ENCODE measurements at regions not wholly inside any gene's neighbourhood (a gene's known extent, or its start where the extent isn't known, plus 50 kb on each side); places are given as distances from the start of the nearest gene placed in this dataset.

DNA sequence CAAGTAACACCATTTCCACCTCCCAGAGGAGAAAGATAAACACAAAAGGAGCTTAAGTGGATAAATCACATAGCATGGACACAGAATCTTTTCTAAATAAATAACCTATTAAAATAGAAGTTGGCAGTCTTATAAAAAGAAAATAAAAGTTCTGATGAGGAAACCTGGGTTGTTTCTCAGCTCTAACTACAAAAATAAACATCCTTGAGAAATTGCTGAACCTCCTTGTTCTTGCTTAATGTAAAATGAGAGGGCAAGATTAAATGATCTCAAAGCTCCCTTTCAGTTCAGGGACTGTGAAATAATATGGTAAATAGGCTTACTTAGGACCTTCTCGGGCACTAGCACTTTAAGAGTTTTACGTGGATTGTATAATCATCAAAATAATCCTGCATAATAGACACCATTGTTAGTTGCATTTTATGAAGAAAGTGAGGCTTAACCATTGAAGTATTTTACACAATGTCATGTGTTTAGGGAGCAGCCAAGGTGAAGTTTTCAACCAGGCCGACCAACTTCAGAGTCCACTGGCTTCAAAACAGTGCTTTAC is 214.0 kb upstream of the NOVA1 start:
- Histone ChIP-seq H3K4me1 (ENCODE audit: control insufficient read depth in 3 of 3, insufficient read depth in 3 of 3, low read length in 3 of 3) (no peaks in the 10 kb centered on the region), H3K9me3 (ENCODE audit: control insufficient read depth in 3 of 3, low read length in 3 of 3) (no peaks in the 10 kb centered on the region), H3K36me3 (ENCODE audit: control insufficient read depth in 3 of 3, insufficient read depth in 3 of 3, low read length in 3 of 3) (no peaks in the 10 kb centered on the region), H3K27ac (ENCODE audit: low read depth, low read length) (no peak overlapping the region), H3K27me3 (ENCODE audit: control insufficient read depth in 3 of 3, insufficient read depth in 3 of 3, low read length in 3 of 3) (no peaks in the 10 kb centered on the region), H3K4me3 (ENCODE audit: low read length in 3 of 3) (no peak overlapping the region), H3K9ac (ENCODE audit: low read depth in 1 of 3, low read length in 3 of 3) (no peak overlapping the region)

DNA sequence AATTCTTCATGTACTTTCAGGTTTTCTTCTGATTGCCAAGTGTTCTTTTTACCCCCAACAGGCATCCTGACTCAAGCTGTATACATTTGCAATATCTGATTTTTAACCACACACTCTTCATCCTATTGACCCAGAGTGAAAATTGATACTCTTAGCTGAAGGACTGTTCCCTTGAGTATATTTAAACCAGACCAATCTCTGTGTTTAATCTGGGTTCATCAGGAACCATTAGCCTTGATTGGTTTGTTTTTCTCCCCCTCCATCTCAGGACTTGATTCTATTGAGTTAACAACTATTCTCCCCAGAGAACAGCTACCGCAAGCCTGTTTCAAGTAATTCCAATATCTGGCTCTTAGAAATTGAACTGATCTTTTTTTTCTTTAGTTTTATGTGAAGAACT is 222.3 kb upstream of the NOVA1 start:
- Histone ChIP-seq H3K9ac (ENCODE audit: low read depth in 1 of 3, low read length in 3 of 3) (no peak overlapping the region), H3K36me3 (ENCODE audit: control insufficient read depth in 3 of 3, insufficient read depth in 3 of 3, low read length in 3 of 3) (no peaks in the 10 kb centered on the region), H3K27ac (ENCODE audit: low read depth, low read length) (no peak overlapping the region), H3K4me1 (ENCODE audit: control insufficient read depth in 3 of 3, insufficient read depth in 3 of 3, low read length in 3 of 3) (no peaks in the 10 kb centered on the region), H3K9me3 (ENCODE audit: control insufficient read depth in 3 of 3, low read length in 3 of 3) (no peaks in the 10 kb centered on the region), H3K27me3 (ENCODE audit: control insufficient read depth in 3 of 3, insufficient read depth in 3 of 3, low read length in 3 of 3) (no peaks in the 10 kb centered on the region), H3K4me3 (ENCODE audit: low read length in 3 of 3) (no peak overlapping the region)

DNA sequence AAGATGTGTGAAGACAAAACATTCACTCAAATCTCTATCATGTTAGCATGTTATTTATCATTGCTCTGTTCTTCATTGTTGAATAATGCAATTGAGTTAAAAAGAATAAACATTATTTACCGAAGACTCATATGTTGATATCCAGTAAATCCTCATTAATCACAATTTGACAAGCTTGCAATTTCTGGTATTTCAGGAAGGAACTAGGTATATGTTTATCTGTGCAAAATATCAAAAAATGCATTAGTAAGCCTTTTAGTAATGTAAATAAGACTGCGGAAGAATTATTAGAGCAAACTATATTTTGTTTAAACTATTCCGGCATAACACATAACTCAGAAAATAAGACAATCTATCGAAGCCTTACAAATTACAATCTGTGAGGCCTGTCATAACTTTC is 222.7 kb upstream of the NOVA1 start:
- no peak overlapping the region for H3K9ac ChIP-seq (ENCODE audit: low read depth in 1 of 3, low read length in 3 of 3)
- no peaks in the 10 kb centered on the region for H3K4me1 ChIP-seq (ENCODE audit: control insufficient read depth in 3 of 3, insufficient read depth in 3 of 3, low read length in 3 of 3)
- H3K27ac ChIP-seq (ENCODE audit: low read depth, low read length) = no peak overlapping the region
- H3K9me3 ChIP-seq (ENCODE audit: control insufficient read depth in 3 of 3, low read length in 3 of 3) = no peaks in the 10 kb centered on the region
- H3K36me3 ChIP-seq (ENCODE audit: control insufficient read depth in 3 of 3, insufficient read depth in 3 of 3, low read length in 3 of 3) = no peaks in the 10 kb centered on the region
- H3K4me3 ChIP-seq (ENCODE audit: low read length in 3 of 3) = no peak overlapping the region
- H3K27me3 ChIP-seq (ENCODE audit: control insufficient read depth in 3 of 3, insufficient read depth in 3 of 3, low read length in 3 of 3) = no peaks in the 10 kb centered on the region

DNA sequence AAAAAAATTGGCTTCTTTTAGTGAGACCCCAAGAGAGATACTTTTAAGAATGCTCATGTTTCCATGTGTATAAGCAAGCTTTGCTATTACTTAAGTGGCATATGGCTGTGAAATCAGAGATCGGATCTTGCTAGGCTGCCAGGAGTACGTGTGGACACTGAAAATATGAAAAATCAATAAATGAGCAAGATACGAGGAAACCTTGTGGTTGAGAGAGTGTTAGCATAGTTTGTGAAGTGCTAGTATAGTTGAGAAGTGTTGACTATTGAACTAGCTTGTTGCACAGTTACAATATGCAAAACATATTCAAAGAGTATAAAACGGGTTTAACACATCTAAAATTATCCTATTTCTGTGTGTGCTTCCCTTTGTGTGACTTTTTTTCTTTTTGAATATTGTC is 230.9 kb upstream of the NOVA1 start:
- Histone ChIP-seq H3K4me3 (ENCODE audit: low read length in 3 of 3) (no peak overlapping the region), H3K9ac (ENCODE audit: low read depth in 1 of 3, low read length in 3 of 3) (no peak overlapping the region), H3K36me3 (ENCODE audit: control insufficient read depth in 3 of 3, insufficient read depth in 3 of 3, low read length in 3 of 3) (no peaks in the 10 kb centered on the region), H3K4me1 (ENCODE audit: control insufficient read depth in 3 of 3, insufficient read depth in 3 of 3, low read length in 3 of 3) (no peaks in the 10 kb centered on the region), H3K27ac (ENCODE audit: low read depth, low read length) (no peak overlapping the region), H3K27me3 (ENCODE audit: control insufficient read depth in 3 of 3, insufficient read depth in 3 of 3, low read length in 3 of 3) (no peaks in the 10 kb centered on the region), H3K9me3 (ENCODE audit: control insufficient read depth in 3 of 3, low read length in 3 of 3) (no peaks in the 10 kb centered on the region)

DNA sequence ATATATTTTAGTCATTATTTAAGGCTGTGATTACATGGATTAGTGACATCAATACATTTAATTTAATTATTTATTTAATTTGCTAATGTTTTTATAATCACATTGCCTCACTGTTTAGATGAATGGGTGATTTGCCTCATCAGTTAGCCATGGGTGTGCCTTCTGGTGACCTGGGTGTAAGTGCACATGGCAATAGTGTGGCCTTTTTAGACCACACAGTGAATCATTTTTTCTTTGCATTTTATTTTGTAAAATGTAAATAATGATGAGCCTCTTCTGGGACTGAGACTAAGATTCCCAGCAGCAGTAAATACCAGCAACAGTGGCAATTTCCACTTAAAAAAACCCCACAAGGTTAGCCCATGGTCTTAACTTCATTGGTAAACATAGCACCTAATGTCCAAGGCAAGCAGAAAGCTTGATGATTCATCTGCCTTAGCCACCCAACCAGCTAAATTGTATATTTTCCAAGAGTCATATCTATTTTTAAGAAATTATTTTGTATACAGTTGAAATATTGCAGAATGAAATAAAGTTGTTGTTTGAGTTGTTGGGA is 235.9 kb upstream of the NOVA1 start:
- Histone ChIP-seq H3K4me1 (ENCODE audit: control insufficient read depth in 3 of 3, insufficient read depth in 3 of 3, low read length in 3 of 3) (no peaks in the 10 kb centered on the region), H3K9ac (ENCODE audit: low read depth in 1 of 3, low read length in 3 of 3) (no peak overlapping the region), H3K27ac (ENCODE audit: low read depth, low read length) (no peak overlapping the region), H3K27me3 (ENCODE audit: control insufficient read depth in 3 of 3, insufficient read depth in 3 of 3, low read length in 3 of 3) (no peaks in the 10 kb centered on the region), H3K4me3 (ENCODE audit: low read length in 3 of 3) (no peak overlapping the region), H3K9me3 (ENCODE audit: control insufficient read depth in 3 of 3, low read length in 3 of 3) (no peaks in the 10 kb centered on the region), H3K36me3 (ENCODE audit: control insufficient read depth in 3 of 3, insufficient read depth in 3 of 3, low read length in 3 of 3) (no peaks in the 10 kb centered on the region)

GRCh38 chr14:26835979-26836570 is 238.2 kb upstream of the NOVA1 start:
- H3K4me1 ChIP-seq (ENCODE audit: control insufficient read depth in 3 of 3, insufficient read depth in 3 of 3, low read length in 3 of 3) = no peaks in the 10 kb centered on the region
- no peak overlapping the region for H3K9ac ChIP-seq (ENCODE audit: low read depth in 1 of 3, low read length in 3 of 3)
- H3K9me3 ChIP-seq (ENCODE audit: control insufficient read depth in 3 of 3, low read length in 3 of 3) = no peaks in the 10 kb centered on the region
- H3K36me3 ChIP-seq (ENCODE audit: control insufficient read depth in 3 of 3, insufficient read depth in 3 of 3, low read length in 3 of 3) = no peaks in the 10 kb centered on the region
- no peak overlapping the region for H3K4me3 ChIP-seq (ENCODE audit: low read length in 3 of 3)
- no peak overlapping the region for H3K27ac ChIP-seq (ENCODE audit: low read depth, low read length)
- H3K27me3 ChIP-seq (ENCODE audit: control insufficient read depth in 3 of 3, insufficient read depth in 3 of 3, low read length in 3 of 3) = no peaks in the 10 kb centered on the region

DNA sequence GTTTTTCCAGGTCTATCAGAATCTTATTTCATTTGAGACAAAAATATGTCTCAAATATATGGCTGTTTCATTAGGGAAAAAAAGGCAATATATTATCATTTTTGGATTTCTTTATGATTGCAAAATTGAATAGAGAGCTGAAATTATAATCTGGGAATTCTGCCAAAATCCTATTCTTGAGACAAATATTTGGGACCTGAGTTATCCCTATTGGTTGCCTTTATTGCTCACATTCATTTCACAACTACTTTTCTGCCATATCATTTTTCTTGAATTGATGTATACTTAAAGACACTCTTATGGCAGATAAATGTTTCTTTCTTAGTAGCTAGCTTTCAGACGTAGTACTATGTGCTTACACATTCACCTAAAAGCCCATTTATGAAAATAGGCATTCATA is 241.6 kb upstream of the NOVA1 start:
- H3K9me3 ChIP-seq (ENCODE audit: control insufficient read depth in 3 of 3, low read length in 3 of 3) = no peaks in the 10 kb centered on the region
- no peak overlapping the region for H3K4me3 ChIP-seq (ENCODE audit: low read length in 3 of 3)
- no peaks in the 10 kb centered on the region for H3K27me3 ChIP-seq (ENCODE audit: control insufficient read depth in 3 of 3, insufficient read depth in 3 of 3, low read length in 3 of 3)
- H3K4me1 ChIP-seq (ENCODE audit: control insufficient read depth in 3 of 3, insufficient read depth in 3 of 3, low read length in 3 of 3) = peaks cover 0 to 5% (median 0%) of the 10 kb centered on the region in 3 donors
- no peaks in the 10 kb centered on the region for H3K36me3 ChIP-seq (ENCODE audit: control insufficient read depth in 3 of 3, insufficient read depth in 3 of 3, low read length in 3 of 3)
- no peak overlapping the region for H3K27ac ChIP-seq (ENCODE audit: low read depth, low read length)
- H3K9ac ChIP-seq (ENCODE audit: low read depth in 1 of 3, low read length in 3 of 3) = no peak overlapping the region

GRCh38 chr14:26841326-26841725 is 243.5 kb upstream of the NOVA1 start:
- Histone ChIP-seq H3K27ac (ENCODE audit: low read depth, low read length) (peak overlapping the region; percentile 8), H3K9ac (ENCODE audit: low read depth in 1 of 3, low read length in 3 of 3) (no peak overlapping the region)

GRCh38 chr14:26841920-26842741 is 244.3 kb upstream of the NOVA1 start:
- H3K9ac ChIP-seq (ENCODE audit: low read depth in 1 of 3, low read length in 3 of 3) = no peak overlapping the region

More at GRCh38 chr14:26841326-26841725, 243.5 kb upstream of the NOVA1 start:
- Histone ChIP-seq H3K9me3 (ENCODE audit: control insufficient read depth in 3 of 3, low read length in 3 of 3) (no peaks in the 10 kb centered on the region), H3K4me3 (ENCODE audit: low read length in 3 of 3) (no peak overlapping the region), H3K36me3 (ENCODE audit: control insufficient read depth in 3 of 3, insufficient read depth in 3 of 3, low read length in 3 of 3) (no peaks in the 10 kb centered on the region), H3K27me3 (ENCODE audit: control insufficient read depth in 3 of 3, insufficient read depth in 3 of 3, low read length in 3 of 3) (no peaks in the 10 kb centered on the region), H3K4me1 (ENCODE audit: control insufficient read depth in 3 of 3, insufficient read depth in 3 of 3, low read length in 3 of 3) (peaks cover 0 to 5% (median 0%) of the 10 kb centered on the region in 3 donors)

More at GRCh38 chr14:26841920-26842741, 244.3 kb upstream of the NOVA1 start:
- Histone ChIP-seq H3K9me3 (ENCODE audit: control insufficient read depth in 3 of 3, low read length in 3 of 3) (no peaks in the 10 kb centered on the region), H3K4me1 (ENCODE audit: control insufficient read depth in 3 of 3, insufficient read depth in 3 of 3, low read length in 3 of 3) (peaks cover 0 to 5% (median 0%) of the 10 kb centered on the region in 3 donors), H3K27ac (ENCODE audit: low read depth, low read length) (peak overlapping the region; percentile 62), H3K27me3 (ENCODE audit: control insufficient read depth in 3 of 3, insufficient read depth in 3 of 3, low read length in 3 of 3) (no peaks in the 10 kb centered on the region), H3K36me3 (ENCODE audit: control insufficient read depth in 3 of 3, insufficient read depth in 3 of 3, low read length in 3 of 3) (no peaks in the 10 kb centered on the region), H3K4me3 (ENCODE audit: low read length in 3 of 3) (no peak overlapping the region)

Measured in skeletal muscle tissue (tissue), 3 donors.